Fibroblast of skin of abdomen (primary cell): ENCODE measurements at regions not wholly inside any gene's neighbourhood (a gene's known extent, or its start where the extent isn't known, plus 50 kb on each side); places are given as distances from the start of the nearest gene placed in this dataset.
"Not testable (repeated sequence)": the region's sequence is repeated elsewhere in the genome, so short reads cannot be mapped to it uniquely, and the experiment has no call there.

Source experiments
- DNase-seq: peaks from one replicate; pipeline ENCODE4 v3.0.0-alpha.2; 2013

DNA sequence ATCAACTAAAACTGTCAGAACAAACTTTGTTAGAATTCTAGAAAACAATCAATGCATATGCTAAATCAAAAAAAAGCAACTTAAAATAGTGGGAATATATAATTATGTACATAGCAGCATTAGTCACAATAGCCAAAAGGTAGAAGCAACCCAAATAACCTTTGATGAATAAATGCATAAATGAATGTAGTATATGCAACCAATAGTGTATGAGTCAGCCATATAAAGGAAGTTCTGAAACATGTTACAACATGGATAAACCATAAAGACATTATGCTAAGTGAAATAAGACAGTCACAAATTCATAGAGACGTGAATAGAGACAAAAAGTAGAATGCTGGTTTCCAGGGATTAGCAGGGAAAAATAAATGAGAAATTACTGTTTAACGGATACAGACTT is 762.8 kb upstream of the INTU start:
- DNase-seq: no peak

DNA sequence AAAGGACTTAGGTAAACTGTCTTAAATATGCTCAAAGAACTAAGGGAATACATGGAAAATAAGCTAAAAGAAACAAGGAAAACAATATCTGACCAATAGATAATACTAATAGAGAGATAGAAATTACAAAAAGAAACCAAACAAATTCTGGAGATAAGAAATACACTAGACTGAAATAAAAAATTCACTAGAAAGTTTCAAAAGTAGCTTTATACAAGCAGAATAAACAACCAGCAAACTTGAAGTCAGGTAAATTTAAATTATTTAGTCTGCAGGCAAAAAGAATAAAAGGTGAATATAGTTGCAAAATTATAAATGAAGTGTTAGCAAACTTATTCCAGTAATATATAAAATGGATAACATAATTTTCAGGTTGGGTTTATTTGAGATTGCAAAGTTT is 760.9 kb upstream of the INTU start:
- DNase-seq: no peak

DNA sequence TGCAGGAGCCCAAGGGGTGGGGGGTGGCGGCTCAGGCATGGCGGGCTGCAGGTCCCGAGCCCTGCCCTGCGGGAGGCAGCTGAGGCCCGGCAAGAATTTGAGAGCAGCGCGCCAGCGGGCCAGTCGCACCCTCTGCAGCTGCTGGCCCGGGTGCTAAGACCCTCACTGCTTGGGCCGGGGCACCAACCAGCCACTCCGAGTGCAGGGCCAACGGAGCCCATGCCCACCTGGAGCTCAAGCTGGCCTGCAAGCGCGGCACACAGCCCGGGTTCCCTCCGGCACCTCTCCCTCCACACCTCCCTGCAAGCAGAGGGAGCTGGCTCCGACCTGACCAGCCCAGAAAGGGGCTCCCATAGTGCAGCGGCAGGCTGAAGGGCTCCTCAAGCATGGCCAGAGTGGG is 758.2 kb upstream of the INTU start:
- DNase-seq: no peak

DNA sequence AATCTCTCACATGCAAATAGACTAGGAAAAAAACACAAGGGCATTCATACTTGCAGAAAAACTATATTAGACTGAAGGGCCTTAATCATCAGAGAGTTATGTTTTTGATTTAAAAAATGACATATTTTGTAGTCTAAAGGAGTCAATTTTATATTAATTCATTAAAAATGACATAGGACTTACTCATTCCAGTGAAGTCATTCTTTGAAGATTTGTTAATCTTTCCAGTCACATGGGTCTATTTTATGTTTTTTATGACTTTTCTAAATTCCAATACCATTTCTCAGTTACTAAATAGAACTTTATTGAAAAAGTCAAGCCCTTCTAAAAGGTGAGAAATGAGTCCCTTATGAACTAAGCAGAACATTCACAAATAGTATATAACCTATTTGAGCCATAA is 743.8 kb upstream of the INTU start:
- peak; percentile 76 for DNase-seq

DNA sequence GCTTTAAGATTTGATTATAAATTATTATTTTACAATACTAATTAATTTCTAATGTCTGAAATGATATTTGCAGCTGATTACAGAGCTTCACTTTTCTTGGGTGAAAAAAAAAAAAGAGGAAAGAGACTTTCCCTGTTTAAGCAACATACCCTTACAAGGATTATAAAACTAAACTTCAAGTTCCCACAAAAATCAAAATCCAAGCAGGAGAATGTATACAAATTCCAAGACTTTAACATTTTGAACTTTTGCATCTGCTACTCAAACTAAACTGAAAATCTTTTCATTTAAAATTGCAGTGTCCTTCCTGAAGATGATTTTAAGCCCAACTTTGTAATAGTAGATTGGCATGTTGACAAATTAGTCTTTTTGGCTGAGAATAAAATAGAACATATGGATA is 742.4 kb upstream of the INTU start:
- peak; percentile 48 for DNase-seq

DNA sequence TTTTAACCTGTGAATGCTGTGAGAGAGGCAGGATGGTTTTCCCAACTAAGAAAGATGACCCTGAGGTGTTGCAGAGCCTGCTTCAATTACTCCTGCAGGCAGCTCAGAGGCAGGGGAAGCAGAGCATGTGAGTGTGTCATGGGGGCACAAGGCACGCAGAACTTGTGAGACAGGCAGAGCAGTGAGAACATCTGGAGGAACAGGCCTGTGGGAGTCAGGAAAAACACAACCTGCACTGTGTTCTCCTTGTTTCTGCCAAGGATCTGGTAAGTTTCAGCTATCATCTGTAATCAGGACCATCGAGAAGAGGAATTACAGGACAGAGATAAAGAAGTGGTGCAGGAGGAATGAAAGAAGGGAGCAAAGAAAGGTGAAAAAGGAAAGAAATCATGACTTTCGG is 741.8 kb upstream of the INTU start:
- peak; percentile 66 for DNase-seq

DNA sequence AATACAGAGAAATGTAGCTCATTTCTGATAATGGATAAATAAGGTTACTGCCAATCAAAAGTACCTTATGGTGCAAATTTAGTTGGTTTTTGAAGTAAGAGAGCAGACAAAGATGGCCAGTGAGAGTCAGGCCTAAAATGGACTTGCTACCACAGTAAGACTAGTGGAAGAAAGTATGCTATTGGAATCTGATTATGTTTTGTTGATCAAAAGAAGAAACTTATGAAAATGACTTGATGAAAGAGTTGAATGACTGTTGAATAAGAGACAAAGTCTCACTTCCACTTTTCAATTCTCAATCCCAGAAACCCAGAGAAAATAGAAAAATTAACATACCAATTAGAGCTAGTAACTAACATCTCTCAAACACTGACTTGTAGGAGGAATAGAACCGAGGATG is 737.8 kb upstream of the INTU start:
- no peak for DNase-seq

DNA sequence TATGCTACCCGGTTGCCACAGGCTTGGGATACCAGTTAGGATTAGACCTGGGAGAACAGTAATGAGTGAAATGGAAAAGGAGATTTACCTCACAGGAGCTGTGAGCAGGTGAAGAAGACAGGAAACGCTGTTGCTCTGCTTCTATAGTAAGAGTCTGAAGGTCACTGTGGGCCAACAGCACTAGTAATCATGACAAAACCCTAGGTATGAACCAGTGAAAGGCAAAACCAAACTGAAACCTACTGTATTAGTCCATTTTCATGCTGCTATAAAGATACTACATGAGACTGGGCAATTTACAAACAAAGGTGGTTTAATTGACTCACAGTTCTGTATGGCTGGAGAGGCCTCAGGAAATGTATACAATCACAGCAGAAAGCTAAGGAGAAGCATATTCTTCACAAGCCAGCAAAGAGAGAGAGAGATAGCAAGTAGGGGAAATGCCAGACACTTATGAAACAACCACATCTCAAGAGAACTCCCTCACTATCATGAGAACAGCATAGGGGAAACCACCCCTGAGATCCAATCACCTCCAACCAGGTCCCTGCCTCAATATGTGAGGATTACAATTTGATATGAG is 736.7 kb upstream of the INTU start:
- no peak for DNase-seq

DNA sequence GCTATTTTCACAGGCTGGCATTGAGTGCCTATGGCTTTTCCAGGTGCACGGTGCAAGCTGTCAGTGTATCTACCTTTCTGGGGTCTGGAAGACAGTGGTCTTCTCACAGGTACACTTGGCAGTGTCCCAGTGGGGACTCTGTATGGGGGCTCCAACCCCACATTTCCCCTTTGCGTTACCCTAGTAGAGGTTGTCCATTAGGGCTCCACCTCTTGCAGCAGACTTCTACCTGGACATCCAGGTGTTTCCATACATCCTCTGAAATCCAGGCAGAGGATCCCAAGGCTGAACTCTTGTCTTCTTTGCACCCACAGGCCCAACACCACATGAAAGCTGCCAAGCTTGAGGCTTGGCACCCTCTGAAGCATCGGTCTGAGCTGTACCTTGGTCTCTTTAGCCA is 735.7 kb upstream of the INTU start:
- no peak for DNase-seq

DNA sequence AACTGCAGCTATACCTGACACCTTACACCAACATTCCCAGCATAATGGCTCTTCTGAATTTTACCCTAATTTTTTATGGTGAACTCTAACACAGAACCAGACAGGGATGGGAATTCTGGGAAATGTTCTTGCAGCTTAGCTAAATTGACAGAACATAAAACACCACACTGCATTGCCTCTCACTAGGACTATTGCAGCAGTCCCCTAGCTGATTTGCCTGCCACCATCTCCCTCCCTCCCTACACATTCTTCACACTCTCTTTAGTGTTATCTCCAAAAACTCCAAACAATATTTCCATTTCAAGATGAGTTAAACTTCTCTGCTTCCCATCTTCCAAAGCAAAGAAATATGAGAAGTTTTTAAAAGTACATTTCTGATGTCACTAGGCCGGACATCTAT is 733.9 kb upstream of the INTU start:
- no peak for DNase-seq

DNA sequence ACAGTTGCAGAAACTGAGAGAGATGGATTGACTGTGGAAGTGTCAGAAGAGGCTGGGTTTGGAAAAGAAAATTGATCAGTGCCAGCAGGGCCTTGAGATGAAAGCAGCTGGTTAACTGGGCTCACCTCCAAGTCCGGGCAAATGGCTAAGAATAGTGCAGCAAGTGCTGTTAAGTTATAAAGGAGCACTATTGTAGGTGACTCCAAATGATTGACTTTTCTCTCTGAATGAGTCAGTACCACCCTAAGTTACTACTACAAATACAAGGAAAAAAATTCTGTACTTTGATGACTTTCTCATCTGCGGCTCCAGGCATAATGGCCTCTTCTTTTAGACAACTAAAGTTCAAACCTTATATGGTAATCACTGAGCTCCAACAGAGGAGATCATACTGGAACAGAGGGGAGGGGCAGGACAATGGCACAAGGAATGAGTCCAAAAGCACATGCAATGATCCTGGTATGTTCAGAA is 733.4 kb upstream of the INTU start:
- peak; percentile 97 for DNase-seq

DNA sequence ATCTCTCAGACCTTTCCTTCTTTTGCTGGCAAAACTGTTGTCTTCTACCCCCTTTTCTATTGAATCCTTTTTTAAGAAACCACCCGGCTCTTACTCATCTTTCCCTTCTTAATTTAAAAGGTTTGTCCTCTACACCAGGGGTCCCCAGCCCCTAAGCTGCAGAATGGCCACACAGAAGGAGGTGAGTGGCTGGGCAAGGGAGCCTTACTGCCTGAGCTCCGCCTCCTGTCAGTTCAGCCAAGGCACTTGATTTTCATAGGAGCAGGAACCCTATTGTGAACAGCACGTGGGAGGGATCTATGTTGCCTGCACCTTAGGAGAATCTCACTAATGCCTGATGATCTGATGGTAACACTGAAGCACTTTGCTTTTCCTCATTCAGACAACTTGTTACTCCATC is 726.3 kb upstream of the INTU start:
- DNase-seq: no peak

DNA sequence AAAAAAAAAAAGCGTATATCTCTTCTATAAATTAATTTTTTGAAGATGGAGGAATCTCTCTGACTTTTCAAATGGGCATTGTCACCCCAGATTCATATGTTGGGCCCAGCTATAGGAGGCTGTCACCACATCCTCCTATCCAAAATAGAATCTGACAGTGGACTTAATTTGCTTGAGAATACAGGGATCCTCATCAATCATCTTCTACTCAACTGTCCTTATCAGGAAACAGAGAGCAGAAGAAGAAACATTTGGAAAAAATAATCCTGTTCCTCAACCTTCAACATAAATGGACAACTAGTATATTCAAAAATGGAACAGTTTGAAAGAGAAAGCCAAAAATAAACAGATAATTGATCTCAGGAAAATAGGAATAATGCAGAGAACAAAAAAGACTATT is 725.4 kb upstream of the INTU start:
- no peak for DNase-seq

DNA sequence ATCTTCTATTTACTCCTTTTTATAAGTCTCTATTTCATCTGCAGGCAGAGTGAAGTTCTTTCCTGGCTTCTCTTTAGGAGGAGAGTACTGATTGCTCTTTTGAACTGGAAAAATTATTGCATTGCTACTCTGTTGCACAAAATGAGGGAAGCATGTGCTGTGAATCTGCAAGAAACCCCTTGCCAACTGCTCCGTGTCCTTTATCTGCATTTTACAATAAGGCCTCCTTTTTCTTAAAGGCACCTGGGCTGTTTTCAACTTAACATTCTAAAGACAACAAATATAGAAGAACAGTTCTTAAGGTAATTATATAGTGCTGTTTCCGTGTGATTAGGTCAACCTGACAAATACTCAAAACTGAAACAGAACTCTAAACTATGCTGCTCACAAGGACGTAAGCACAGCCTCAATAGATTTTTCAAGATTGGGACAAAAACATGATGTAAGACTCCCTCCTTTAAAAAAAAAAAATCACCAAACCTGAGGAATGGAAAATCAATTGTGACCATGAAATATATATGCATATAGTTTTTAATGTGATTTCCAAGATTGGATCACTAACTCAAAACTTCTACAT is 716.6 kb upstream of the INTU start:
- DNase-seq: peak; percentile 50

DNA sequence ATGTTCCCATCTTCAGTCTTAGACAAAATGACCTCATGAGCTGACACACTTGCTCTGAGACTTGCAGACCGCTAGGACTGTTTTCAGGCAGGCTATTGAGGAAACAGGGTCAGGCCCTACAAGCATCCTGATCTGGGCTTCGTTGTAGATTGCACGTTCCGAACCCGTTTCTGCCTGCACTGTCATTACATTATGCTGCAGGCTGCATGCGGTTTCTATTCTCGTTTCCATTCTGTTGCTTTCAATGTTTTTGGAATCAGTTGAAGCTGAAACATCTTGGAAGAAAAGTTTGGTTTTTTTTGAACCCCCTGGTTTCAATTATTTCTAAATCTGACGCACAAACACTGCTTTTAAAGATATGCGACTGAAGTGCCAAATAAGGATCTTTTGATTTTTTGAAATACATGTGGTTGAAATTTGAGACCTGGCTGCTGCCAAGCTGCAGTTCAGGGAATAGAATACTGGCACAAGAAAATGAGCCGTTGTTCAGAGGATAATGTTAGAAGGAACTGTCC is 716.1 kb upstream of the INTU start:
- DNase-seq: peak; percentile 93

DNA sequence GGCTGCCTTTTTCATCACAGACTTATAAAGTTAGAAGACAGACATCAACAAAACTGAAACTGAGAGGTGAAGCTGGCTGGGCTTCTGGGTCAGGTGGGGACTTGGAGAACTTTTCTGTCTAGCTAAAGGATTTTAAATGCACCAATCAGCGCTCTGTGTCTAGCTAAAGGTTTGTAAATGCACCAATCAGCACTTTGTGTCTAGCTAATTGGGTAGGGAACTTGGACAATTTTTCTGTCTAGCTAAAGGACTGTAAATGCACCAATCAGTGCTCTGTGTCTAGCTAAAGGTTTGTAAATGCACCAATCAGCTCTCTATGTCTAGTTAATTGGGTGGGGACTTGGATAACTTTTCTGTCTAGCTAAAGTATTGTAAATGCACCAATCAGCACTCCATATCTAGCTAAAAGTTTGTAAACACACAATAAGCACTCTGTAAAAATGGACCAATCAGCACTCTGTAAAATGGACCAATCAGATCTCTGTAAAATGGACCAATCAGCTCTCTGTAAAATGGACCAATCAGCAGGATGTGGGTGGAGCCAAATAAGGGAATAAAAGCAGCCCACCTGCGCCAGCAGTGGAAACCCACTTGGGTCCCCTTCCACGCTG is 710.3 kb upstream of the INTU start:
- not testable (repeated sequence) for DNase-seq

DNA sequence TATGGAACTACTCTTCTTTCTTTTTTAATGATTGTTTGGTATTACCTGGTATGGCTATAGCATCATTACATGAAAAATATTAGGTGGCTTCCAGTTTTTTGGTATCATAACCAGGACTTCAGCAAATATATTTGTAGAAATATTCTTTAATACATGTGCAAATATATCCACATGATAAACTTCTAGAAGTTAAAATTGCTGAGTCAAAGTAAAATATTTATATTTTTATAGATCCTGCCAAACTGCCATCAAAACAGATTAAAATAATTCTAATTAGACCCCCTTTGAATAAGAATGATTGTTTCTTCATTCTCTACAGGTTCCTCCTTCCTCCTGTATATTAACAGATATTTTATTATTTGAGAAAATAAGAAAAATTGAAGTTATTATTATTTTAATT is 708.5 kb upstream of the INTU start:
- no peak for DNase-seq

DNA sequence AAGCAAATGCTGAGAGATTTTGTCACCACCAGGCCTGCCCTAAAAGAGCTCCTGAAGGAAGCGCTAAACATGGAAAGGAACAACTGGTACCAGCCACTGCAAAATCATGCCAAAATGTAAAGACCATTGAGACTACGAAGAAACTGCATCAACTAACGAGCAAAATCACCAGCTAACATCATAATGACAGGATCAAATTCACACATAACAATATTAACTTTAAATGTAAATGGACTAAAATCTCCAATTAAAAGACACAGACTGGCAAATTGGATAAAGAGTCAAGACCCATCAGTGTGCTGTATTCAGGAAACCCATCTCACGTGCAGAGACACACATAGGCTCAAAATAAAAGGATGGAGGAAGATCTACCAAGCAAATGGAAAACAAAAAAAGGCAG is 702.7 kb upstream of the INTU start:
- not testable (repeated sequence) for DNase-seq

DNA sequence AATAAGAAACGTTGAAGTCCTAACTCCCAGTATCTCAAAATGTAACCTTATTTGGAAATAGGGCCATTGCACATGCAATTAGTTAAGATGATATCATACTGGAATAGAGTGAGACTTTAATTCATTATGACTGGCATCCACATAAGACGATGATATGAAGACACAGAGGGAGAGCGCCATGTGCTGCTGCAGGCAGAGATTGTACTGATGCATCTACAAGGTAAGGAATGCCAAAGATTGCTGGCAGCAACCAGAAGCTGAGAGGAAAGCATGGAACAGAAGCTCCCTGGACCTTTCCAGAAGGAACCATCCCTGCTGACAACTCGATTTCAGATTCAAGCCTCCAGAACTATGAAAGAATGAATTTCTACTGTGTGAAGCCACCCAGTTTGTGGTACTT is 697.0 kb upstream of the INTU start:
- DNase-seq: no peak

DNA sequence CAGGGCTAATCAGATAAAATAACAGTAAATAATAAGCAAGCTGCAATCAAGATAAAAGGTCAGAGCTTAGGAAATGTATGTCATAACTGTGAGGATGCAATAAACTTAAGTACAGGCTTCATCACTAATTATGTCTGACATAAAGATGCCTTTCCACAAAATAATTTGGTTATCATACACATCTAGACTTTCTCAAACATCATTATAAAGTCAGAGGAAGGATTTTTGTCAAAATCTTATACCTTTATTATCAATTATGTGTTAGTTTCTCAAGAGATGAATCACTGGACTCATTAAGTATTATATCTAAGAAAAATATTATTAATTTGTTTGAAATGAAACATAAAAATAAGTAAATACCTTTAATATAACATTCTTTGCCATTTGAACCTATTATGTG is 695.4 kb upstream of the INTU start:
- DNase-seq: no peak

DNA sequence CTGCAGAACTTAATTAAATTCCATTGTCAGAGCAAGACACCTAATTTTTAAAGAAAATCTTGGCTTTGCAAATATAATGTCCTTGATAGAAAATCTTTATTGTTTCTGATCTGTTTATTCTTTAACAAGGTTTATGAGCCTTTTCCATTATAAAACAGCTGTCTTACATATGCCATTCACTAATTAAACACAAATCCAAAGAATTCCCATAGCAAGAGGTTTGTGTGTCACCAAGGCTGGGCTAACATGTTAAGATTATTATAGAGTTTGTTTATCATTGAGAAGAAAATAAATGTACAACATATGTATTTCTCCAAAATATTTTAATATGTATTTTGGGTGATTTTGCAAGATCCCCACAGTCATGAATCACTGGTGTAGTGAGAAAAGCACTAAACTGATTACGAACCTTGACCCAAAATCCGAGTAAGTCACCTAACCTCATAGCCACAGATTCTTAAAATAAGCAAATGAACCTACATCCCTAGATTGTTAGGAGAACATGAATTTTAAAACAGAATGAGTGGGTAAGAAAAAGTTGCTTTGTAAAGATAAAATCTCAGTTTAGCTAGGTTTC is 694.8 kb upstream of the INTU start:
- DNase-seq: no peak

DNA sequence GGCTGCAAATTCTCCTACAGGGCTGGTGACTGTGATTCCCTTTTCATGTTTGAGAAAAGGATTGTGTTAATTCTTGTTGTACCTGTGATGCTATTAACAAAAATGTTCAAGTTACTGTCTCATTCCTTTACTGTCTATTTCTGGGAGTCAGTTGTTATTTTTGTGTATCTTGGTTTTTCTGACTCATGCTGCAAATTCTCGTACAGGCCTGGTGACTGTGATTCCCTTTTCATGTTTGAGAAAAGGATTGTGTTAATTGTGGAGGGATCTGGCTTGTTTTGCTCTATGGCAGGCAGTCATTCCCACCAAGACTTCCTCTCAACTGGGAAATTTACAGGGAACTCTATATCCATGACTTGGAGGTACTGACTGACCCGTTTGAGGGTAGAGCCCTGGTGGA is 693.4 kb upstream of the INTU start:
- DNase-seq: peak; percentile 84

DNA sequence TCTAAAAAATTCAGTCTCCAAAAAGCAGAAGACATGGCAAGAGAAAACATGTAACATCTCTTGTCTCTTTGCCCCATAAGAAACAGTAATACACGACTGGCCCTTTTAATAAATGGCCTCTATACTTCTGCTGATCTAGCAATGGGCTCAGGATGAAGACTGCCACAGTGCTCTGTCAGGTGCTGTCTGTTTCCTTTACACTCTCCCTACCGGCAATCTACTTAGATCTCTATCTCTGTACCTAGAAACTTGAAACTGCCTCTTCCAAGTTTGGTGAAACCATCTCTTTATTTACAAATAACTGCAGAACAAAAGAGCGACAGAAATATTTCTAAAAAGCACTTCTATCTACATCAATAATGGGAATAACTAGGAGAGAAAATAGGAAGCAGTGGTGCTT is 685.2 kb upstream of the INTU start:
- DNase-seq: no peak
